Fibroblast of skin of abdomen (primary cell): ENCODE measurements at regions not wholly inside any gene's neighbourhood (a gene's known extent, or its start where the extent isn't known, plus 50 kb on each side); places are given as distances from the start of the nearest gene placed in this dataset.

Source experiments
- DNase-seq: peaks from one replicate; pipeline ENCODE4 v3.0.0-alpha.2; 2013

GRCh38 chr5:96091874-96092273, 130.2 kb upstream of the ELL2 start:
- no peak for DNase-seq

- no peak for DNase-seq
Observed at GRCh38 chr5:96090215-96090614, 128.6 kb upstream of the ELL2 start.

- no peak for DNase-seq
Observed at GRCh38 chr5:96088706-96089498, 127.3 kb upstream of the ELL2 start.

GRCh38 chr5:96087939-96088338, 126.3 kb upstream of the ELL2 start:
- DNase-seq = no peak

- no peak for DNase-seq
Observed at GRCh38 chr5:96084874-96085506, 123.3 kb upstream of the ELL2 start.

GRCh38 chr5:96083361-96083881, 121.8 kb upstream of the ELL2 start:
- DNase-seq = peak; percentile 38

- no peak for DNase-seq
Observed at GRCh38 chr5:96081276-96081858, 119.7 kb upstream of the ELL2 start.

- peak; percentile 62 for DNase-seq
Observed at GRCh38 chr5:96080557-96080956, 118.9 kb upstream of the ELL2 start.

GRCh38 chr5:96079962-96080361, 118.3 kb upstream of the ELL2 start:
- DNase-seq = no peak

- peak; percentile 93 for DNase-seq
Observed at GRCh38 chr5:96079075-96079474, 117.4 kb upstream of the ELL2 start.

GRCh38 chr5:96076451-96076850, 114.8 kb upstream of the ELL2 start:
- DNase-seq = no peak

- no peak for DNase-seq
Observed at GRCh38 chr5:96075579-96076289, 114.1 kb upstream of the ELL2 start.

GRCh38 chr5:96074870-96075269, 113.2 kb upstream of the ELL2 start:
- no peak for DNase-seq

- no peak for DNase-seq
Observed at GRCh38 chr5:96074460-96074859, 112.8 kb upstream of the ELL2 start.

- DNase-seq = no peak
Observed at GRCh38 chr5:96072791-96073165, 111.1 kb upstream of the ELL2 start.

GRCh38 chr5:96072138-96072790, 110.6 kb upstream of the ELL2 start:
- DNase-seq = no peak

- no peak for DNase-seq
Observed at GRCh38 chr5:96070622-96071225, 109.1 kb upstream of the ELL2 start.

GRCh38 chr5:96067894-96068614, 106.4 kb upstream of the ELL2 start:
- peak; percentile 95 for DNase-seq

- peak; percentile 73 for DNase-seq
Observed at GRCh38 chr5:96067251-96067650, 105.6 kb upstream of the ELL2 start.

- DNase-seq = no peak
Observed at GRCh38 chr5:96066386-96066719, 104.7 kb upstream of the ELL2 start.

GRCh38 chr5:96065685-96066385, 104.2 kb upstream of the ELL2 start:
- DNase-seq = no peak
